ENCODE measurements at regions not wholly inside any gene's neighbourhood (a gene's known extent, or its start where the extent isn't known, plus 50 kb on each side); places are given as distances from the start of the nearest gene placed in this dataset.

DNA sequence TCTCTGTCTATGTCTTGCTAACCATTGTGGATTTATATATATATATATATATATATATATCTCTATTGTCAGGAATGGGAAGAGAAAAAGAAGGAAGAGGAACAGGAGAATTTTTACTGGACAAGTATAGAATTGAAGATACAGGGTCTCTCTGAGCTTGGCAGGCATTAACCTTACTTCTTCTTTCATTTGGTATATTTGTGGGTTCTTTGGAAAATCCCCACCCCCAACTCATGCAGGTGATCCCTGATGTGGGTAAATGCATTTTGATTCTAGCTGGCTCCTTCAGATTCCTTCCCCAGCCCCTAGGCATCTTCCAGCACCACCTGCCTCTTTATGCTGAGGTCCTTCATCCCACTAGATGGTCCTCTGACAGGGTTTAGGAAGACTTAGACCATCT is 78.8 kb upstream of the TRABD2B start:
- POLR2A ChIA-PET (ENCODE audit: unreplicated experiment), result no interaction called here
- in situ Hi-C loops (cut with MboI; ENCODE audit: low sequenced_read_pairs) (no loop called here), intact Hi-C loops (cut with micrococcal nuclease) (no loop called here), dilution Hi-C loops (cut with HindIII; ENCODE audit: low sequenced_read_pairs, unreplicated experiment) (no loop called here)
- no TSS peak for BruUV-seq (replicated peaks)
- H3K9me1 ChIP-seq (ENCODE audit: insufficient read depth, low read length), result no peaks in the 10 kb centered on the region
- H4K91ac ChIP-seq (ENCODE audit: insufficient read depth, low read depth, low read length), result no peak overlapping the region
- no peak for DNase-seq
- H3K79me1 ChIP-seq (ENCODE audit: low read depth in 1 of 2, low read length in 2 of 2), result no peaks in the 10 kb centered on the region
- ATAC-seq (ENCODE audit: low read depth), result no peak
- no peak overlapping the region for H3K23ac ChIP-seq (ENCODE audit: low read depth, low read length)
- H2AFZ ChIP-seq (replicated peaks; ENCODE audit: low read length, poor library complexity), result no peak overlapping the region
- no peak for TF ChIP-seq RAD21 (IDR thresholded peaks at IDR 0.05; ENCODE audit: low read length)
- no peak for TF ChIP-seq POLR2A (IDR thresholded peaks at IDR 0.05; ENCODE audit: low read depth, low read length)
- TF ChIP-seq MXI1 (IDR thresholded peaks at IDR 0.05; ENCODE audit: borderline replicate concordance, low read depth, low read length), result no peak
- no peak for TF ChIP-seq MAFK (IDR thresholded peaks at IDR 0.05; ENCODE audit: low read depth, low read length)
- TF ChIP-seq CHD1 (IDR thresholded peaks at IDR 0.05; ENCODE audit: low read depth, low read length), result no peak
- no peak for TF ChIP-seq FOS (IDR thresholded peaks at IDR 0.05; ENCODE audit: low read depth, low read length)
- no peak overlapping the region for H4K8ac ChIP-seq (ENCODE audit: low read depth in 2 of 2, low read length in 2 of 2)
- H2AK5ac ChIP-seq (ENCODE audit: low read depth, low read length), result no peak overlapping the region
- H4K5ac ChIP-seq (ENCODE audit: low read depth, low read length), result no peak overlapping the region
- H3K9ac ChIP-seq (ENCODE audit: low read depth, low read length), result no peak overlapping the region
- no peak overlapping the region for H3K4ac ChIP-seq (ENCODE audit: low read depth, low read length)
- H3K4me1 ChIP-seq (ENCODE audit: control insufficient read depth, insufficient read depth, low read length), result no peaks in the 10 kb centered on the region
- no peak overlapping the region for H2BK5ac ChIP-seq (ENCODE audit: low read depth, low read length, poor library complexity, severe bottlenecking)
- H3K56ac ChIP-seq (ENCODE audit: extremely low read depth, insufficient read depth, low read length), result no peak overlapping the region
- H3K18ac ChIP-seq (ENCODE audit: low read depth, low read length), result no peak overlapping the region
- H2AK9ac ChIP-seq (replicated peaks; ENCODE audit: low read depth, low read length, poor library complexity), result no peak overlapping the region
- no peak overlapping the region for H3K27ac ChIP-seq (ENCODE audit: insufficient read depth, low read length)
- no peaks in the 10 kb centered on the region for H3K27me3 ChIP-seq (ENCODE audit: control insufficient read depth, insufficient read depth, low read length)
- H3K9me3 ChIP-seq (ENCODE audit: control insufficient read depth, insufficient read depth, low read length), result no peaks in the 10 kb centered on the region
- H2BK15ac ChIP-seq (ENCODE audit: low read depth, low read length), result no peak overlapping the region
- no peak overlapping the region for H3K4me3 ChIP-seq (ENCODE audit: insufficient read depth, low read depth, low read length)
- H2BK20ac ChIP-seq (ENCODE audit: low read depth, low read length), result no peak overlapping the region
- no peak overlapping the region for H2BK120ac ChIP-seq (ENCODE audit: low read depth, low read length)
- H3K4me2 ChIP-seq (ENCODE audit: low read depth, low read length), result no peak overlapping the region
- no peaks in the 10 kb centered on the region for H3K36me3 ChIP-seq (ENCODE audit: control insufficient read depth, insufficient read depth, low read length)
- CTCF ChIA-PET, result no interaction called here
- no peak overlapping the region for H3K14ac ChIP-seq (replicated peaks; ENCODE audit: low read depth, low read length)
- no peaks in the 10 kb centered on the region for H4K20me1 ChIP-seq (ENCODE audit: insufficient read depth, low read length)

Data from IMR-90 (cell line).